ENCODE measurements at regions not wholly inside any gene's neighbourhood (a gene's known extent, or its start where the extent isn't known, plus 50 kb on each side); places are given as distances from the start of the nearest gene placed in this dataset.

GRCh38 chrX:137178392-137178791 lies 144.6 kb upstream of the GPR101 start:
- no peaks in the 10 kb centered on the region for H3K27me3 ChIP-seq (ENCODE audit: insufficient read depth, low read length)
- Mint-ChIP-seq H3K4me1 (ENCODE audit: low read depth, unreplicated experiment) (no peaks in the 10 kb centered on the region), H3K9me3 (ENCODE audit: unreplicated experiment) (no peaks in the 10 kb centered on the region), H3K27me3 (ENCODE audit: low read depth, unreplicated experiment) (no peaks in the 10 kb centered on the region), H3K36me3 (ENCODE audit: low read depth, unreplicated experiment) (no peaks in the 10 kb centered on the region), H3K4me3 (ENCODE audit: unreplicated experiment) (no peak overlapping the region), H3K27ac (ENCODE audit: unreplicated experiment) (no peak overlapping the region)
- no peaks in the 10 kb centered on the region for H3K36me3 ChIP-seq (ENCODE audit: insufficient read depth, low read length)
- no peak overlapping the region for H3K9ac ChIP-seq (ENCODE audit: low read length)
- no peaks in the 10 kb centered on the region for H4K20me1 ChIP-seq (ENCODE audit: insufficient read depth, low read length)
- H3K27ac ChIP-seq (ENCODE audit: low read depth, low read length) = no peak overlapping the region
- no peak overlapping the region for H3K4me3 ChIP-seq (ENCODE audit: insufficient read depth, low read depth, low read length)
- DNase-seq (ENCODE audit: low read depth) = no peak
- no peaks in the 10 kb centered on the region for H3K9me3 ChIP-seq (ENCODE audit: insufficient read depth, low read depth, low read length)
- H3K4me1 ChIP-seq (ENCODE audit: insufficient read depth, low read length) = no peaks in the 10 kb centered on the region
- no peak for FAIRE-seq
- no peaks in the 10 kb centered on the region for H3K79me2 ChIP-seq (ENCODE audit: insufficient read depth, low read length)
- TF ChIP-seq, protein P1, sequence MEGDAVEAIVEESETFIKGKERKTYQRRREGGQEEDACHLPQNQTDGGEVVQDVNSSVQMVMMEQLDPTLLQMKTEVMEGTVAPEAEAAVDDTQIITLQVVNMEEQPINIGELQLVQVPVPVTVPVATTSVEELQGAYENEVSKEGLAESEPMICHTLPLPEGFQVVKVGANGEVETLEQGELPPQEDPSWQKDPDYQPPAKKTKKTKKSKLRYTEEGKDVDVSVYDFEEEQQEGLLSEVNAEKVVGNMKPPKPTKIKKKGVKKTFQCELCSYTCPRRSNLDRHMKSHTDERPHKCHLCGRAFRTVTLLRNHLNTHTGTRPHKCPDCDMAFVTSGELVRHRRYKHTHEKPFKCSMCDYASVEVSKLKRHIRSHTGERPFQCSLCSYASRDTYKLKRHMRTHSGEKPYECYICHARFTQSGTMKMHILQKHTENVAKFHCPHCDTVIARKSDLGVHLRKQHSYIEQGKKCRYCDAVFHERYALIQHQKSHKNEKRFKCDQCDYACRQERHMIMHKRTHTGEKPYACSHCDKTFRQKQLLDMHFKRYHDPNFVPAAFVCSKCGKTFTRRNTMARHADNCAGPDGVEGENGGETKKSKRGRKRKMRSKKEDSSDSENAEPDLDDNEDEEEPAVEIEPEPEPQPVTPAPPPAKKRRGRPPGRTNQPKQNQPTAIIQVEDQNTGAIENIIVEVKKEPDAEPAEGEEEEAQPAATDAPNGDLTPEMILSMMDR (IDR thresholded peaks at IDR 0.05; ENCODE audit: insufficient read depth, low read depth, low read length) = no peak
- no peak for TF ChIP-seq EZH2 (IDR thresholded peaks at IDR 0.05; ENCODE audit: insufficient read depth, low read length)
- H3K4me2 ChIP-seq (ENCODE audit: low read length) = no peak overlapping the region
- H2AFZ ChIP-seq (ENCODE audit: low read depth, low read length) = no peak overlapping the region

DNA sequence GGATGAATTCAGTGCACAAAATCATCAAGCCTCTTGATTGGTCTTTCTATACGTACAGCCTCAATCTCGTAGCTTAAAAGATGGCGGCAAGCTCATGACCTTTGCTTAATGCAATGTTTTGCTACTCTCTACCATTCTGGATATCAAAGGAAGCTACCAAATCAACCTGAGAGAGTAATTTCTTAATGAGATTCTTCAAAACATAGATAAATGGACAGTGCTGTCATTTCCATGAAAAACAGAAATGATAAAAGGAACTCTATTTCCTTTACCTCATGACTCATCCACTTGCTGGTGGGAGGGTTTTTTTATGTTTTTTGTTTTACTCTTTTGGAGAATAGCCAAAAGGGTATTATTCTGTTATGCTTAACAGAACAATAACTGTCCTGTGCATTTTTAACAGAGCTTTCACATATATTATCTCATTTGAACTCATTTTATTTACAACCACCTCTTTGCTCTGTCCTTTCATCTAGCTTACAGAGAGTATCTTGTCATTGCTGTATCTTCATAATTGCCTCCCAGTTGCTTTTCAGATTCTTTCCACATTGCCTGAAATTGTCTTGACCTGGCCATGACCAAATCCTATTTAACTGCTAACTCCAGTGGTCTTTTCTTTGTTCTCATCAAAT lies 138.6 kb upstream of the GPR101 start:
- Histone ChIP-seq H3K4me2 (ENCODE audit: low read length) (no peak overlapping the region), H4K20me1 (ENCODE audit: insufficient read depth, low read length) (no peaks in the 10 kb centered on the region), H3K4me1 (ENCODE audit: insufficient read depth, low read length) (no peaks in the 10 kb centered on the region), H2AFZ (ENCODE audit: low read depth, low read length) (no peak overlapping the region), H3K9ac (ENCODE audit: low read length) (no peak overlapping the region), H3K27ac (ENCODE audit: low read depth, low read length) (no peak overlapping the region), H3K27me3 (ENCODE audit: insufficient read depth, low read length) (no peaks in the 10 kb centered on the region), H3K9me3 (ENCODE audit: insufficient read depth, low read depth, low read length) (no peaks in the 10 kb centered on the region), H3K4me3 (ENCODE audit: insufficient read depth, low read depth, low read length) (no peak overlapping the region), H3K79me2 (ENCODE audit: insufficient read depth, low read length) (no peaks in the 10 kb centered on the region), H3K36me3 (ENCODE audit: insufficient read depth, low read length) (no peaks in the 10 kb centered on the region)
- no peak for TF ChIP-seq EZH2 (IDR thresholded peaks at IDR 0.05; ENCODE audit: insufficient read depth, low read length)
- TF ChIP-seq, protein P1 (IDR thresholded peaks at IDR 0.05; ENCODE audit: insufficient read depth, low read depth, low read length) = no peak
- FAIRE-seq = peak; percentile 9
- Mint-ChIP-seq H3K4me1 (ENCODE audit: low read depth, unreplicated experiment) (peaks cover 5% of the 10 kb centered on the region), H3K4me3 (ENCODE audit: unreplicated experiment) (no peak overlapping the region), H3K9me3 (ENCODE audit: unreplicated experiment) (no peaks in the 10 kb centered on the region), H3K36me3 (ENCODE audit: low read depth, unreplicated experiment) (no peaks in the 10 kb centered on the region), H3K27me3 (ENCODE audit: low read depth, unreplicated experiment) (peaks cover 2% of the 10 kb centered on the region), H3K27ac (ENCODE audit: unreplicated experiment) (no peak overlapping the region)
- no peak for DNase-seq (ENCODE audit: low read depth)

GRCh38 chrX:137171626-137172025 lies 137.8 kb upstream of the GPR101 start:
- H2AFZ ChIP-seq (ENCODE audit: low read depth, low read length) = no peak overlapping the region
- Mint-ChIP-seq H3K36me3 (ENCODE audit: low read depth, unreplicated experiment) (no peaks in the 10 kb centered on the region), H3K4me1 (ENCODE audit: low read depth, unreplicated experiment) (peaks cover 5% of the 10 kb centered on the region), H3K4me3 (ENCODE audit: unreplicated experiment) (no peak overlapping the region), H3K27me3 (ENCODE audit: low read depth, unreplicated experiment) (peaks cover 2% of the 10 kb centered on the region), H3K27ac (ENCODE audit: unreplicated experiment) (no peak overlapping the region), H3K9me3 (ENCODE audit: unreplicated experiment) (no peaks in the 10 kb centered on the region)
- H3K79me2 ChIP-seq (ENCODE audit: insufficient read depth, low read length) = no peaks in the 10 kb centered on the region
- no peak overlapping the region for H3K27ac ChIP-seq (ENCODE audit: low read depth, low read length)
- H3K9me3 ChIP-seq (ENCODE audit: insufficient read depth, low read depth, low read length) = no peaks in the 10 kb centered on the region
- no peak overlapping the region for H3K4me2 ChIP-seq (ENCODE audit: low read length)
- H3K9ac ChIP-seq (ENCODE audit: low read length) = no peak overlapping the region
- no peaks in the 10 kb centered on the region for H3K4me1 ChIP-seq (ENCODE audit: insufficient read depth, low read length)
- no peak for TF ChIP-seq EZH2 (IDR thresholded peaks at IDR 0.05; ENCODE audit: insufficient read depth, low read length)
- TF ChIP-seq, protein P1 (IDR thresholded peaks at IDR 0.05; ENCODE audit: insufficient read depth, low read depth, low read length) = no peak
- H4K20me1 ChIP-seq (ENCODE audit: insufficient read depth, low read length) = no peaks in the 10 kb centered on the region
- DNase-seq (ENCODE audit: low read depth) = no peak
- H3K4me3 ChIP-seq (ENCODE audit: insufficient read depth, low read depth, low read length) = no peak overlapping the region
- FAIRE-seq = no peak
- no peaks in the 10 kb centered on the region for H3K36me3 ChIP-seq (ENCODE audit: insufficient read depth, low read length)
- no peaks in the 10 kb centered on the region for H3K27me3 ChIP-seq (ENCODE audit: insufficient read depth, low read length)
